GM19372 (cell line): ENCODE measurements at regions not wholly inside any gene's neighbourhood (a gene's known extent, or its start where the extent isn't known, plus 50 kb on each side); places are given as distances from the start of the nearest gene placed in this dataset.
"Not testable (repeated sequence)": the region's sequence is repeated elsewhere in the genome, so short reads cannot be mapped to it uniquely, and the experiment has no call there.

Experiments used
- ATAC-seq: cut with Tn5 transposase; IDR thresholded peaks from one replicate; pipeline ENCODE4 v1.9.1; 2021; ENCODE audit warnings: mild to moderate bottlenecking, low read depth, moderate library complexity; ENCODE audit not compliant: unreplicated experiment

DNA sequence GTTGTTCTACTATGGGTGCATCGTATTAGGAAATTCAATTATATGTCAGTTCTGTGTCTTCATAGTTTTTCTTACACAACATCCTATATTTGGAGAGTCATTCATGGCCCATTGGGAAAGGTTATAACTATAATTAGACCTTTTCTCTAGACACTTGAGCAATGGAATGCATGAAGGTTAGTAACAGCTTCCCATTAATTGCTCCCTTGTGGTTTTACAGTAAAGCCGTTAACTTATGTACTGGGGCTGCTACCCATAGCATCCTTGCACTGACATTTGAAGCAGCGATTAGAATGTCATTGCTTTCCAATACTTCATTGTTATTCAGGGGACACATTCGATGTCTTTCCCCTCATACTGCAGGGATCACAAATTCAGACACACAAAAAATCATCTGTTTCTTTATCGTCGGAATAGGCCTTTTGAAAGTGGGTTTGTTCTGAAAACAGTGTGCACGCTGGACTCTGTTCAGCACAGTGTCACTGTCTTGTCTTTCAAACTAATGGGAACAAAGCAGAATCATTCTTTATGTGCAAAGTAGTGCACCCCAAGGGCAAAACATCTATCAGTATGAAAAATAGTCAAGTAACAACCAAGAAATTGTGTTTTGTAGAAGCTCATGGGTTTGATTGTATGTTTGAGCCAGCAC lies 634.3 kb upstream of the MAP3K7 start:
- no peak for ATAC-seq

GRCh38 chr6:91213229-91213901 lies 626.5 kb upstream of the MAP3K7 start:
- no peak for ATAC-seq

- no peak for ATAC-seq
These were observed 611.9 kb upstream of the MAP3K7 start for GRCh38 chr6:91198588-91199255.

DNA sequence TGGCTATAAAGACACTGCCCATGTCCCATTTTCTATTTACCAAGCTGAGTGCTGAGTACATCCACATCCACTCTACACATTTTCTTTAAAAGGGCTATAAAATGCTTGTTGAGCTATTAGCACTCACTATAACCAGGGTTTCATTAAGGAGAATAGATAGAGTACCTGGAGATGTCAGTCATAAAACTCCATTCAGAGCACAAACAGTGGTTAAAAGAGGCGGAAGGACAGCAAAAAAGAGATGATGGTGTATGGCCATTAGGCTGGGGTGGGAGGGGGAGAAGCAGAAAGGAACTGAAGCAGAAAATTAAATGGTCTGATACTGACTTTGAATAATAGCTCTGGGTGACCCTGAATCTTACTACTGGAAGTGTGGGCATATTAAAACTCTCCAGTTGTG lies 609.9 kb upstream of the MAP3K7 start:
- ATAC-seq = no peak

DNA sequence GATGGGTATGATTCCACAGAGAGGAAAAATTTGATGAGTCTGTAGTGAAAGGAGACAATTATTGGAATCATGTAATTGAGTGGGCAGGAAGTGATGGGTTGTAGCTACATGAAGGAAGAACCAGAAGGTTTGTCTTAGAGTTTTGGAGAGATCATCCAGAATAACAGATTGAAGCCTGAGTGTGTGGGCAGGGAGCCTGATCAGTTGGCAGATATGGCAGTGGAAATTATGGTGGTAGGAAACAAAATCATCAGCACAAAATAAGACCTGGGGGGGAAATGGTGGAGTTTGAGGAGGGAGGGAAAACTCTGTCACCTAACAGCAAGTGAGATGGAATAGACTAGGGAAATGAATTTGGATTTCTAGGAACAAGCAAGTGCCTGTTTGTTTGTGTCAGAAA lies 606.6 kb upstream of the MAP3K7 start:
- ATAC-seq = no peak

GRCh38 chr6:91190041-91190440 lies 603.2 kb upstream of the MAP3K7 start:
- not testable (repeated sequence) for ATAC-seq

- no peak for ATAC-seq
These were observed 598.2 kb upstream of the MAP3K7 start for GRCh38 chr6:91185072-91185471.

DNA sequence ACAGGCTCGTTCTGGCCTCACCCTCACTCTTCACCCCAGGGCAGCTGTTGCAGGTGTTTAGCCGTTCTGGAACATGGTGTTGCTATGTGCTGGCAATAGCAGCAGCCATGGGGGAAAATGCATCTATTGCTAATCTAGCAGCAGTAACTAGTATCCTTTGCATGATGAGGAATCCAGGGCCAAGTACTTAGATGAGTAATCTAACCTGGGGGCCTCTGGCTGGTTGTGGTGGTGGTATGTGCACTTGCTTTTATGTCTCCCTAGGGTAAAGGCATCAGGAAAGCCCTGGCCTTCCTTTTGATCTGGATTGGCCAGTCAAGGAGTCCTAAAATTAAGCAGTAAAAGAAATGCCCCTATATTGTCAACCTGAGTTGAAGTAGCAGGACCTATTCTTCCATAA lies 594.5 kb upstream of the MAP3K7 start:
- ATAC-seq = no peak

DNA sequence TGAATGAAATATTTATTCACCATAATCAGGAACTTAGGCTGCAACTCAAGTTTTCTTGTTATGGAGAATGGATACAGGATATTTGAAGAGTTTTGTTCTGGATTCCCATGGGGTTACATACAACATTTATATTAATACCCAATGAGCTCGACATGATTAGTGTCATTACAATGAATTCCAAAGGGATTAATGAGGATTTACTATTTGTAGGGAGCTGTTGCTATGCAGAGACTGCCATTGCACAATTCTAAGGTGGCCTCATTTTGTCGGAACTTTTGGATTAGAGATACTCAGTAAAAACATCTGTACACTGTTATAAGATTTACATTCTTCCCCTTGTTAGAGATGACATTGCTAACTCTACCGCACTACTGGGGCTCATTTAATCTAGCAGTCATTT lies 586.8 kb upstream of the MAP3K7 start:
- ATAC-seq = no peak

GRCh38 chr6:91173186-91173585 lies 586.3 kb upstream of the MAP3K7 start:
- ATAC-seq = no peak

DNA sequence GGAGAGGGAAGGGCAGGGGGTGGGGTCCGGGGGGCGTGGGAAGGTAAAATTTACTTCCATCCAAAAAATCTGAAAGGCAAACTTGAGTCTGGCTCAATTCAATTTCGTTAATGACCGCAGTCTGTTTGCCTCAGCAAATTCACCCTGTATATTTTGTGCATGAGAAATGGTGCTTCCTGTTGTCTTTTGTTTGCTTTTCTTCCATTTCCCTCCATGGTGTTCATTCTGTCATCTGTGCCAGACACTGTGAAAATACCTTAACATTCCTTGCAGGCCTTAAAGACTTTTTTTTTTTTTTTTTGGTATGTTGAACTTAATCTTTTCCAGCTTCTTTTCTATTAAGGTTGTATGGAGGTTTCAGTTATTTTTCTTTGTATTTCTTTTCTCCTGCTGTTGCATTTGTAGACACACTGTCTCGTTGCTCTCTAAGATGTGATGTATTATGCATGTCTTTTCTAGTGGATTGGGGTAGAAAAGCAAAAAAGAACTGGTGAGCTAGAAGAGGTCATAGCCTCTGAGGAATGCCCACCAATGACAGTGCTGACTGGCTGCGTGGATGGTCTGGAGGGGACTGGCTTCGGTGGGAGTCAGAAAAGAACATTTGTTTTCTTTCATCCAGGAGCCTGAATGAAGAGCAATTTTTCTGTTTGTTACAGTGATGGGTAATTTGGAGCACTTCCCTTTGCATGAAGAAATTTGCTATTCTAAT lies 585.0 kb upstream of the MAP3K7 start:
- ATAC-seq = no peak

DNA sequence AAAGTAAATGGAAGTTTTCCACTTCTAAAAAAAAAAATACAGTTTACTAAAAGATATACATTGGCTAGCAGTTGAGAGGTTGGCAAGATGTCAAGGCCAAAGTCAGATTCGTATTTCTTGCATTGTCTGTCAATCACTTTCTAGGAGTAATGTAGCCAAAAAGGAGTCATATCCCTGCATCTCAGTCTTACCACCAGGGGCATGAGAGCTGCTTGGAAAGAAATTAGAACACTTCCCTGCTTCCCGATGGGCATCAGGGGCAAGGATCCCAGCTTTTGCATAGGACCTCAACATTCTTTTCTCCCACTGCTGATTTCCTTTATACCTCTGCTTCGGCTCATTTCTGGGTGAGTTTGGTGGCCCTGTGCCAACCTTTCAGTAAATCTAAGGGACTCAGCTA lies 581.0 kb upstream of the MAP3K7 start:
- no peak for ATAC-seq

DNA sequence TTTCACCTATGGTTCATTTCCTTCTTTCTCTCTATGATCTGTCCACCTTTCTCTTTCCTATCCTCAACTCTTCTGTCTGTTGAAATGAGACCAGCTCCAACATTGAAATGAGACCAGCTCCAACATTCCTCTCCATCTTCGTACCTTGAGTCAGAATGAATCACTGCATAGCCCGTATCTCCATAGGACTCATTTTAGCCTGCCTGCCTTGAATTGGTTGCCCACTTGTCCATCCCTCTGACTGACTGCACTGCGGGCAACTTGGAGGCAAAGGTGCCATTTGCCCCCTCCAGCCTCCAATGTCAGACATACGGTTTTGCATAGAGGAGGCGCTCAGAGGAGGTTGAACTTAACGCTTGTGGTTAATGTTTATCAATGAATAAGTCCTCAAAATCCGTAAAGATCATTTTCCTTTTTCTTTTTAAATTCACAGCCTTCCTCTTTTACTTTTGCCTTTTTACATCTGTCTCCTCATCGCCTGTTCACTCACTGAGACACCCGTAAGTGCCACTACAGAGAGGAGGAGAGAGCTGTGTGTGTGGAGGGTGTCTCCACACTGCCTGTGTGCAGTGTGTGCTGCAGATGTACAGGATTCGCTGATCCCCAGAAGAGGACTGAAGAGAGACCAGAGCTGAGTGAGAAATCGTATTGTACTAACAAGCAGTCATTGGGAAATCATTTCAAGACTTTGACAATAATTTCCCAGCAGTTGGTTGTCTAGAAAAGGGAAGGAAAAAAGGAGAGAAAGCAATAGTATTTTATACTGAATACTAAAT lies 579.6 kb upstream of the MAP3K7 start:
- no peak for ATAC-seq

DNA sequence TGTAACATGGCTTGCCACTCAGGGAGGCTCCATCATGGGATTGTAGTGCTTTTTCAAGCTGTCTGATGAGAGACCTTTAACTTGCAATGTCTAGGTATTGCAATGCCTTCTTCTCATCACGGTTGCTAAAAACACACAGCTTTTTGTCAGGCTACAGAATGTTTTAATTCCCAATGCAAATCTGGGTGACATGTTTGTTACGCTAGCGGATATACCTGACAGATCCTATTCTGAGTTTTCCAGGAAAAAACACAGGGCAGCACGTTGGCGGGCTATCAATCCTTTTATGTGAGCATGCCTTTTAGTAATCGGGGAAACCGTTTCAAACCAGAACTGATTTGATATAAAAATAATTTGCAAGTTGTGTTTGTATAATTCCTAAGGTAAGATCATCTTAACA lies 577.2 kb upstream of the MAP3K7 start:
- no peak for ATAC-seq

DNA sequence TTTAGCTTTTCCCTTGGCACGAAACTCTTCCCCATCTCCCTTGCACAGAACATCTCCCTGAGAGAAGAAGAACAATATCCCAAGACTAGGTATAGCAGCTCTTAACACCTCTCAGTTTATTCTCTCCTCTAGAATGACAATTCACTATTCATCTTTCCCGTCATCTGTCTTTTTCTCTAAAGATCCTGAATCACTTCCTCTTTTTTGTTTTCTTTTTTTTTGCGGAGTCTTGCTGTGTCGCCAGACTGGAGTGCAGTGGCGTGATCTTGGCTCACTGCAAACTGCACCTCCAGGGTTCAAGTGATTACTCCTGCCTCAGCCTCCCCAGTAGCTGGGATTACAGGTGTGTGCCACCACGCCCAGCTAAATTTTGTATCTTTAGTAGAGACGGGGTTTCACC lies 574.4 kb upstream of the MAP3K7 start:
- no peak for ATAC-seq

DNA sequence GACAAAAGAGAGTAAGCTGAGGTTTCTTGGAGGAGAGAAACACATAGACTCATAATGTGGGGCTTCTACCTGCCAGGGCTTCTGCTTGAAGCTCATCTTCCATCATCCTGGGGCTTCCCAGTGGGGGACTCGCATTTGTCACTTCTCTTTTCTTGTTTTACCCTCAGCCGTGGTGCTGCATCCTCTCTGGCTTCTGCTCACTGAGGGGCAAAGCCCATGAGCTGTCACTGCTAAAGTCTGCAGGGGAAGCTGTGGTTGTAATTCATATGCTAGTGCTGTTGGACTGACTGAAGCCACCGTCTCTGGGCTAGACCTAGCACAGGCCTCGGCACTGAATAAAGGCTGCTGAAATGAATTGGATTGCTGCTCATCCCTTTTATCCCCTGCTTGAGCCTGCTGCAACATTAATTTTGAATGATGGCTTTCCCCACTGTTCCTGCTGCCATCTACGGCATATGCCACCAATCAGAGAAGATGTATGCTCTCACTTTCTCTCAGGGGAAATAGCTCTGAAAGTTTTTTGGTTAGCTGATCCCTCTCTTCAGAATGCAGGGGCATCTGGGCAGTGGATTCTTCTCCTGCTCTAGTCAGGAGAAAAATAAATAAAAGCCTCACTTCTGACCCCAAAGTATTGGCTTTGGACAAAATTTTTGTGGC lies 568.4 kb upstream of the MAP3K7 start:
- ATAC-seq = no peak

DNA sequence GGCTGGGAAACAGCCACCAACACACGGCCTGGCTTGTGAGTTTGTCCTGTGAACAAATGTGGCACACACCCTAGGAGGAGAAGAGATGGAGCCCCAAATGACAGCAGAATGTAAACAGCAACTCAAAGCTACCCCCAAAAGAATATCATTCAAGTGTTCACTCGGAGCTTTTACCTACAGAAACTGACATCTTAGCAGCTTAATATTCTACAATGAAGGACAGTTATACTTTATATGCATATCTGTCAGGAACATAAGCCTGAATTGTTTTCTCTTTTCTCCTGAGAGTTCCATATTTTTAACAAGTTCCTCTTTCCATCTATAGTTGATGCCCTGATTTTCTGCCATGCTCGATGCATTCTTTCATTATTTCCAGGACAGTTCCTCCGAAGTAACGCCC lies 566.0 kb upstream of the MAP3K7 start:
- no peak for ATAC-seq

GRCh38 chr6:91149956-91150705 lies 563.3 kb upstream of the MAP3K7 start:
- no peak for ATAC-seq

DNA sequence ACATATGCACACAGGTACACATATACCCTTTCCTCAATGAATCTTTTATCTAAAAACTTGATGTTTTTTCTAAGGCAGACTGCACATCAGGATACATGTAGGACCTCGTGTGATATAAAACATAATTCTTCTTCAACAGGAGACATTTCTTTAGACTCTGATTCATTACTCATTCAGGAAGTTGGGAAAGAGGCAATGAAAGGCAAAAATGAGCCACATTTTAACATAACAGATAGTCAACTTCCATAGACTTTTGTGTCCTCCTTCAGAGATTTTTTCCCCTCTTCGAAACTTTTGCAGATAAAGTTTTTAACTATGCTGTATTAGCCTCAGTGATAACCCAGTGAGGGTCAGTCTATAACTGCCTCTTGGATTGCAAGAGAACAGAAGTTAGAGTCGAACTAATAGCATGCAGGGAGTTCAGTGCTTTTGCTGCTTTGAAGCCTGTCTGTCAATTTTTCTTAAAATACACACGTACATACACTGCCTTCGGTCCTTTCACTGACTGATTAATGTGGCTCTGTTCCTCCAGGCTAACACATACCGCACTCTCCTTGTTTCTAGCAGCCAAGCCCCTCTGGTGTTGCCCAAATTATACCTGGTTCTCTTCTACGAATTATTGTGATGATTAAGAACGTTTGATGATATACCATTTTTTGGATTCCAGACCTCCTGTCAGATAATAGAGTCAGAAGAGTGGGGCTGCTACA lies 562.5 kb upstream of the MAP3K7 start:
- no peak for ATAC-seq
